HG03575 (cell line): ENCODE measurements at regions not wholly inside any gene's neighbourhood (a gene's known extent, or its start where the extent isn't known, plus 50 kb on each side); places are given as distances from the start of the nearest gene placed in this dataset.
"Not testable (repeated sequence)": the region's sequence is repeated elsewhere in the genome, so short reads cannot be mapped to it uniquely, and the experiment has no call there.

Experiments
- ATAC-seq: cut with Tn5 transposase; IDR thresholded peaks from one replicate; pipeline ENCODE4 v1.9.1; 2021; ENCODE audit not compliant: unreplicated experiment, insufficient number of reproducible peaks, low FRiP score; ENCODE audit errors: extremely low read depth

GRCh38 chr6:4281341-4282293 is 146.2 kb upstream of the ECI2 start:
- ATAC-seq, result no peak

GRCh38 chr6:4280707-4281106 is 145.3 kb upstream of the ECI2 start:
- ATAC-seq, result no peak

GRCh38 chr6:4280031-4280430 is 144.7 kb upstream of the ECI2 start:
- ATAC-seq, result no peak

GRCh38 chr6:4274382-4275082 is 139.2 kb upstream of the ECI2 start:
- ATAC-seq, result no peak

- no peak for ATAC-seq
These were observed 137.6 kb upstream of the ECI2 start for GRCh38 chr6:4272996-4273395.

- no peak for ATAC-seq
These were observed 136.5 kb upstream of the ECI2 start for GRCh38 chr6:4271761-4272470.

GRCh38 chr6:4270776-4271175 is 135.4 kb upstream of the ECI2 start:
- ATAC-seq, result no peak

GRCh38 chr6:4270001-4270400 is 134.6 kb upstream of the ECI2 start:
- no peak for ATAC-seq

- no peak for ATAC-seq
These were observed 132.8 kb upstream of the ECI2 start for GRCh38 chr6:4268171-4268570.

- ATAC-seq, result no peak
These were observed 130.4 kb upstream of the ECI2 start for GRCh38 chr6:4265740-4266139.

- no peak for ATAC-seq
These were observed 129.2 kb upstream of the ECI2 start for GRCh38 chr6:4264601-4265000.

- no peak for ATAC-seq
These were observed 128.7 kb upstream of the ECI2 start for GRCh38 chr6:4264081-4264480.

- ATAC-seq, result no peak
These were observed 127.2 kb upstream of the ECI2 start for GRCh38 chr6:4262526-4262925.

- no peak for ATAC-seq
These were observed 124.0 kb upstream of the ECI2 start for GRCh38 chr6:4259391-4259790.

GRCh38 chr6:4258733-4259132 is 123.4 kb upstream of the ECI2 start:
- ATAC-seq, result no peak

- ATAC-seq, result no peak
These were observed 121.6 kb upstream of the ECI2 start for GRCh38 chr6:4256969-4257368.

- no peak for ATAC-seq
These were observed 118.3 kb upstream of the ECI2 start for GRCh38 chr6:4253604-4254231.

GRCh38 chr6:4252445-4252844 is 117.1 kb upstream of the ECI2 start:
- ATAC-seq, result not testable (repeated sequence)

GRCh38 chr6:4250645-4251044 is 115.3 kb upstream of the ECI2 start:
- no peak for ATAC-seq
